Hematopoietic multipotent progenitor cell treated with erythropoietin and hydrocortisone succinate and interleukin-3 and kit ligand, for 4 days (in vitro differentiated cells): ENCODE measurements at regions not wholly inside any gene's neighbourhood (a gene's known extent, or its start where the extent isn't known, plus 50 kb on each side); places are given as distances from the start of the nearest gene placed in this dataset.

Source experiments
- DNase-seq: peaks from one replicate; pipeline ENCODE4 v3.0.0-alpha.2; 2015

GRCh38 chr4:124390861-124391260 is 321.7 kb downstream of the ANKRD50 start:
- no peak for DNase-seq

- DNase-seq: no peak
These were observed 316.2 kb downstream of the ANKRD50 start for GRCh38 chr4:124396333-124396732.

GRCh38 chr4:124401606-124402005 is 310.9 kb downstream of the ANKRD50 start:
- no peak for DNase-seq

- DNase-seq: no peak
These were observed 303.5 kb downstream of the ANKRD50 start for GRCh38 chr4:124409044-124409443.

GRCh38 chr4:124414276-124415040 is 298.1 kb downstream of the ANKRD50 start:
- DNase-seq: no peak

GRCh38 chr4:124415146-124415545 is 297.4 kb downstream of the ANKRD50 start:
- no peak for DNase-seq

- DNase-seq: no peak
These were observed 295.2 kb downstream of the ANKRD50 start for GRCh38 chr4:124417371-124417770.

- no peak for DNase-seq
These were observed 292.3 kb downstream of the ANKRD50 start for GRCh38 chr4:124420166-124420695.

- no peak for DNase-seq
These were observed 289.4 kb downstream of the ANKRD50 start for GRCh38 chr4:124423160-124423559.

- DNase-seq: no peak
These were observed 286.3 kb downstream of the ANKRD50 start for GRCh38 chr4:124426279-124426678.

- DNase-seq: no peak
These were observed 285.3 kb downstream of the ANKRD50 start for GRCh38 chr4:124427095-124427767.

GRCh38 chr4:124428648-124429047 is 283.9 kb downstream of the ANKRD50 start:
- no peak for DNase-seq

GRCh38 chr4:124429746-124430250 is 282.7 kb downstream of the ANKRD50 start:
- no peak for DNase-seq

- DNase-seq: no peak
These were observed 280.8 kb downstream of the ANKRD50 start for GRCh38 chr4:124431653-124432192.

- DNase-seq: no peak
These were observed 280.0 kb downstream of the ANKRD50 start for GRCh38 chr4:124432500-124432899.

- DNase-seq: no peak
These were observed 279.5 kb downstream of the ANKRD50 start for GRCh38 chr4:124433044-124433443.

- no peak for DNase-seq
These were observed 279.0 kb downstream of the ANKRD50 start for GRCh38 chr4:124433500-124433899.

- no peak for DNase-seq
These were observed 277.1 kb downstream of the ANKRD50 start for GRCh38 chr4:124435274-124435950.

GRCh38 chr4:124437853-124438495 is 274.6 kb downstream of the ANKRD50 start:
- no peak for DNase-seq

GRCh38 chr4:124445071-124445470 is 267.5 kb downstream of the ANKRD50 start:
- no peak for DNase-seq

GRCh38 chr4:124449881-124450280 is 262.7 kb downstream of the ANKRD50 start:
- no peak for DNase-seq

- no peak for DNase-seq
These were observed 261.7 kb downstream of the ANKRD50 start for GRCh38 chr4:124450851-124451250.
